ENCODE measurements at regions not wholly inside any gene's neighbourhood (a gene's known extent, or its start where the extent isn't known, plus 50 kb on each side); places are given as distances from the start of the nearest gene placed in this dataset.

DNA sequence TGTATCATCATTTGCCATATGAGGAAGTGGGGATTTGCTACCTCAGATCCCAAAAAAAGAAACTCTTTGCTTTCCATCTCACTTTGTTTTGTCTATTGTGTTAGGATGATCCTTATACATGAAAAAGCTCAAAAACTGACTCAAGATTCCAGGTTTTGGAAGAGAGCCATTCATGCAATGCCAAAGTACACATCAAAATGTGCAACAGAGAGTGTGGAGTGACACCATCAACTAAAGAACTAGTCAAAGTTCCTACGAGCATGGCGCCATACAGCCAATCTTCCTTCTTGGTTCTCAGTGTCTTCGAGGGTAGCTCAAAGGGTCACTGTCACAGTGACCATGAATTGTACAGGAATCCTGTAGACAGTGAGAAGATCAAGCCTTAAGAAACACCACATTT is 255.8 kb upstream of the SASH1 start:
- WGBS, 2 donors = 79 to 82% methylated on average over 3 of the region's 3 CpGs

GRCh38 chr6:148087659-148088058 is 255.0 kb upstream of the SASH1 start:
- Histone ChIP-seq H3K4me3 (no peak overlapping the region), H3K27ac (no peak overlapping the region), H3K9me3 (peaks cover 0 to 28% (median 3%) of the 10 kb centered on the region in 4 donors), H3K36me3 (no peaks in the 10 kb centered on the region), H3K4me1 (peaks cover 0 to 5% (median 0%) of the 10 kb centered on the region in 4 donors), H3K27me3 (no peaks in the 10 kb centered on the region)
- WGBS, 2 donors = 95 to 96% methylated on average over 3 of the region's 3 CpGs
- no peak for DNase-seq (ENCODE audit: low spot score in 2 of 2)
- TF ChIP-seq, protein P1, sequence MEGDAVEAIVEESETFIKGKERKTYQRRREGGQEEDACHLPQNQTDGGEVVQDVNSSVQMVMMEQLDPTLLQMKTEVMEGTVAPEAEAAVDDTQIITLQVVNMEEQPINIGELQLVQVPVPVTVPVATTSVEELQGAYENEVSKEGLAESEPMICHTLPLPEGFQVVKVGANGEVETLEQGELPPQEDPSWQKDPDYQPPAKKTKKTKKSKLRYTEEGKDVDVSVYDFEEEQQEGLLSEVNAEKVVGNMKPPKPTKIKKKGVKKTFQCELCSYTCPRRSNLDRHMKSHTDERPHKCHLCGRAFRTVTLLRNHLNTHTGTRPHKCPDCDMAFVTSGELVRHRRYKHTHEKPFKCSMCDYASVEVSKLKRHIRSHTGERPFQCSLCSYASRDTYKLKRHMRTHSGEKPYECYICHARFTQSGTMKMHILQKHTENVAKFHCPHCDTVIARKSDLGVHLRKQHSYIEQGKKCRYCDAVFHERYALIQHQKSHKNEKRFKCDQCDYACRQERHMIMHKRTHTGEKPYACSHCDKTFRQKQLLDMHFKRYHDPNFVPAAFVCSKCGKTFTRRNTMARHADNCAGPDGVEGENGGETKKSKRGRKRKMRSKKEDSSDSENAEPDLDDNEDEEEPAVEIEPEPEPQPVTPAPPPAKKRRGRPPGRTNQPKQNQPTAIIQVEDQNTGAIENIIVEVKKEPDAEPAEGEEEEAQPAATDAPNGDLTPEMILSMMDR (IDR thresholded peaks at IDR 0.05) = no peak
- TF ChIP-seq POLR2A (IDR thresholded peaks at IDR 0.05) (no peak), EP300 (IDR thresholded peaks at IDR 0.05) (no peak)

More for the DNA sequence above, 255.8 kb upstream of the SASH1 start:
- TF ChIP-seq, protein P1 (IDR thresholded peaks at IDR 0.05) = no peak
- TF ChIP-seq EP300 (IDR thresholded peaks at IDR 0.05) (no peak), POLR2A (IDR thresholded peaks at IDR 0.05) (no peak)
- H3K4me1 ChIP-seq = peaks cover 0 to 5% (median 0%) of the 10 kb centered on the region in 4 donors
- no peaks in the 10 kb centered on the region for H3K27me3 ChIP-seq
- DNase-seq (ENCODE audit: low spot score in 2 of 2) = no peak
- no peak overlapping the region for H3K4me3 ChIP-seq
- peaks cover 0 to 20% (median 3%) of the 10 kb centered on the region in 4 donors for H3K9me3 ChIP-seq
- no peak overlapping the region for H3K27ac ChIP-seq
- H3K36me3 ChIP-seq = no peaks in the 10 kb centered on the region

DNA sequence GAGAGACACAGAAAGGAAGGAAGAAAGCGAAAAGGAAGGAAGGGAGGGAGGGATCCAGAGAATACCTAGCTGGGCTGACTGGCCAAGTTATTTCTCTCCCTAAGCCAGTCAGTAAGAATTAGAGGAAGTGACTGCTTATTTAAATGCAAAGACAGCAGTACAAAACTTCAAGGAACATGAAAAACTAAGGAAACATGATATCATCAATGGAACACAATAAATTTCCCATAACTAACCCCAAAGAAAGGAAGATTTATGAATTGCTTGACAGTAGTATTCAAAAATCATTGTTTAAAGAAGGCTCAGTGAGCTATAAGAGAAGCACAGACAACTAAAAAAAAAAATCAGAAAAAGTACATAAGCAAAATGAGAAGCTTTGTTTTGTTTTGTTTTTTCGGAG is 252.3 kb upstream of the SASH1 start:
- DNase-seq (ENCODE audit: low spot score in 2 of 2) = no peak
- Histone ChIP-seq H3K4me1 (peaks cover 0 to 5% (median 0%) of the 10 kb centered on the region in 4 donors), H3K27me3 (no peaks in the 10 kb centered on the region), H3K4me3 (no peak overlapping the region), H3K9me3 (peaks cover 0 to 30% (median 3%) of the 10 kb centered on the region in 4 donors), H3K27ac (no peak overlapping the region), H3K36me3 (no peaks in the 10 kb centered on the region)
- 89 to 94% methylated on average over 2 of the region's 2 CpGs for WGBS, 2 donors
- TF ChIP-seq, protein P1 (IDR thresholded peaks at IDR 0.05) = no peak
- TF ChIP-seq POLR2A (IDR thresholded peaks at IDR 0.05) = no peak

DNA sequence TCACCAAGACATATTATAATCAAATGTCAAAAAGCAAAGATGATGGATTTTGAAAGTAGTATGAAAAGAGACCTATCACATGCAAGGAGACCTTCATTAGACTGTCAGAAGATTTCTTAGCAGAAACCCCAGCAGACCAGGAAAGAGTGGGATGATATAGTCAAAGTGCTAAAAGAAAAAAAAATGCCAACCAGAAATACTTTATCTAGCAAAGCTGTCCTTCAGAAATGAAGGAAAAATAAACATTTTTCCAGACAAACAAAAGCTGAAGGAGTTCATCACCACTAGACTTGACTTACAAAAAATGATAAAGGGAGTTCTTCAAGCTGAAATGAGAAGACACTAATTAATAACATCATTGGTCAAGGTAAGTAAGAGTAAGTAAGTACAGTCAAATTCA is 251.2 kb upstream of the SASH1 start:
- Histone ChIP-seq H3K4me1 (peaks cover 0 to 5% (median 0%) of the 10 kb centered on the region in 4 donors), H3K27ac (no peak overlapping the region), H3K9me3 (peaks cover 0 to 30% (median 3%) of the 10 kb centered on the region in 4 donors), H3K27me3 (no peaks in the 10 kb centered on the region), H3K4me3 (no peak overlapping the region), H3K36me3 (no peaks in the 10 kb centered on the region)
- DNase-seq (ENCODE audit: low spot score in 2 of 2) = no peak
- no peak for TF ChIP-seq EP300 (IDR thresholded peaks at IDR 0.05)
- TF ChIP-seq, protein P1 (IDR thresholded peaks at IDR 0.05) = no peak
- TF ChIP-seq POLR2A (IDR thresholded peaks at IDR 0.05) = no peak

GRCh38 chr6:148103436-148103835 is 239.2 kb upstream of the SASH1 start:
- WGBS, 2 donors = 87 to 89% methylated on average over 8 of the region's 8 CpGs
- H3K4me3 ChIP-seq = no peak overlapping the region

More at GRCh38 chr6:148103436-148103835, 239.2 kb upstream of the SASH1 start:
- no peaks in the 10 kb centered on the region for H3K27me3 ChIP-seq
- no peaks in the 10 kb centered on the region for H3K9me3 ChIP-seq
- TF ChIP-seq, protein P1 (IDR thresholded peaks at IDR 0.05) = no peak
- TF ChIP-seq EP300 (IDR thresholded peaks at IDR 0.05) = no peak
- no peak for TF ChIP-seq POLR2A (IDR thresholded peaks at IDR 0.05)
- H3K36me3 ChIP-seq = no peaks in the 10 kb centered on the region
- H3K4me1 ChIP-seq = no peaks in the 10 kb centered on the region
- DNase-seq (ENCODE audit: low spot score in 2 of 2) = no peak
- H3K27ac ChIP-seq = no peak overlapping the region

Data from tibial nerve (tissue), 4 donors.